SK-N-MC (cell line): ENCODE measurements at regions not wholly inside any gene's neighbourhood (a gene's known extent, or its start where the extent isn't known, plus 50 kb on each side); places are given as distances from the start of the nearest gene placed in this dataset.

ENCODE experiments used
- EZH2 ChIP-seq: fragments of 200-600 bp; sonication (generic); IDR thresholded peaks from one replicate; pipeline ENCODE4 v1.6.1; 2017; ENCODE audit warnings: antibody characterized with exemption
- POLR2AphosphoS5 ChIP-seq: IDR thresholded peaks from 2 replicates; pipeline ENCODE4 v1.6.1; 2012; ENCODE audit warnings: mild to moderate bottlenecking, low read depth, low read length, borderline replicate concordance

DNA sequence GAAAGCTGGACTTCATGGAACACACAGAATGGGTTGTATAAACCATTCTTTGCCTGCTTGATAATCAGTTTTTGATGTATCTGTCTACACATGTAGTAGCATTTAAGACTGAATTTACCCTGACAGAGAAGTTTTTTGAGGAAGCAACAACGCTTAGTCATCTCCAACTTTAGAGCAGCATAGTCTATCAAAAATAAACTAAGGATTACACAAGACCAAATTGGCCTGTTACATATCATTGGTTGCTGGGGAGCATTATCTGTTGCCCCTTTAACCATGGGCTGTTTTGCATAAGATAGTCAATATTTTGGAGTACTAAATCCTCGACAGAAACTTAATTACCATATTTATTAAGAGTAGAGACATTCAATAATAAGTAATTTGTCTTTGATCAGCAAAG, 347.4 kb downstream of the FAM47B start:
- TF ChIP-seq EZH2 (no peak), POLR2AphosphoS5 (no peak)
